ENCODE measurements at regions not wholly inside any gene's neighbourhood (a gene's known extent, or its start where the extent isn't known, plus 50 kb on each side); places are given as distances from the start of the nearest gene placed in this dataset.

DNA sequence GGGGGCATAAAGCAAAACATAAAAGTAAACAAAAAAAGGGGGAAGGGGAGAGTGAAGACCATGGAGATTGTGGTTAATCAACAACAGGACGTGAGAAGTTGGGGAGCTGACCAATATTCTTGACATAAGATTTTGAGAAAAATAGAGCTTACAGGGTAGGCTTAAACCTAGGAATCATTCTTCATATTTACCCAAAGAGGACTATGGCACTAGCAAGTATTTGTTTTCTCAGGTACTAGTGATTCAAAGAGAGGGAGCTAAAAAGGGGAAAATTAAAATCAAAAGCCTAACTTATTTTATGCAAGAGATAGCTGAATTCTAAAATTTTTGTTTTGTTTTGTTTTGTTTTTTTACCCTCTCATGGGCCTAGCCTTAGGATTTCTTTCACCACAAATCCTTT, 427.5 kb downstream of the PIK3R1 start:
- Histone ChIP-seq H2AFZ (ENCODE audit: low read length) (no peak overlapping the region), H3K4me3 (ENCODE audit: low read depth, low read length, poor library complexity, severe bottlenecking) (no peak overlapping the region), H3K27me3 (ENCODE audit: insufficient read depth, low read length) (no peaks in the 10 kb centered on the region), H3K27ac (ENCODE audit: low read depth, low read length, poor library complexity, severe bottlenecking) (no peak overlapping the region), H3K9me3 (ENCODE audit: low read length) (no peaks in the 10 kb centered on the region), H3K9ac (ENCODE audit: low read length) (no peak overlapping the region), H3K79me2 (ENCODE audit: insufficient read depth, low read length) (no peaks in the 10 kb centered on the region), H3K4me2 (ENCODE audit: low read length) (no peak overlapping the region), H3K36me3 (ENCODE audit: insufficient read depth, low read length) (no peaks in the 10 kb centered on the region), H3K9me2 (ENCODE audit: low read depth, low read length) (no peaks in the 10 kb centered on the region), H4K20me1 (ENCODE audit: insufficient read depth, low read length) (no peaks in the 10 kb centered on the region), H3K4me1 (ENCODE audit: insufficient read depth, low read length, severe bottlenecking) (no peaks in the 10 kb centered on the region), H3F3A (ENCODE audit: insufficient read depth, low read length) (no peaks in the 10 kb centered on the region)
- TF ChIP-seq, protein P1, sequence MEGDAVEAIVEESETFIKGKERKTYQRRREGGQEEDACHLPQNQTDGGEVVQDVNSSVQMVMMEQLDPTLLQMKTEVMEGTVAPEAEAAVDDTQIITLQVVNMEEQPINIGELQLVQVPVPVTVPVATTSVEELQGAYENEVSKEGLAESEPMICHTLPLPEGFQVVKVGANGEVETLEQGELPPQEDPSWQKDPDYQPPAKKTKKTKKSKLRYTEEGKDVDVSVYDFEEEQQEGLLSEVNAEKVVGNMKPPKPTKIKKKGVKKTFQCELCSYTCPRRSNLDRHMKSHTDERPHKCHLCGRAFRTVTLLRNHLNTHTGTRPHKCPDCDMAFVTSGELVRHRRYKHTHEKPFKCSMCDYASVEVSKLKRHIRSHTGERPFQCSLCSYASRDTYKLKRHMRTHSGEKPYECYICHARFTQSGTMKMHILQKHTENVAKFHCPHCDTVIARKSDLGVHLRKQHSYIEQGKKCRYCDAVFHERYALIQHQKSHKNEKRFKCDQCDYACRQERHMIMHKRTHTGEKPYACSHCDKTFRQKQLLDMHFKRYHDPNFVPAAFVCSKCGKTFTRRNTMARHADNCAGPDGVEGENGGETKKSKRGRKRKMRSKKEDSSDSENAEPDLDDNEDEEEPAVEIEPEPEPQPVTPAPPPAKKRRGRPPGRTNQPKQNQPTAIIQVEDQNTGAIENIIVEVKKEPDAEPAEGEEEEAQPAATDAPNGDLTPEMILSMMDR (IDR thresholded peaks at IDR 0.05; ENCODE audit: low read length): no peak
- no peak for TF ChIP-seq EZH2 (IDR thresholded peaks at IDR 0.05; ENCODE audit: borderline replicate concordance, low read length)

- Histone ChIP-seq H3K36me3 (ENCODE audit: insufficient read depth, low read length) (no peaks in the 10 kb centered on the region), H3K4me2 (ENCODE audit: low read length) (no peak overlapping the region), H3K79me2 (ENCODE audit: insufficient read depth, low read length) (no peaks in the 10 kb centered on the region), H3K9me3 (ENCODE audit: low read length) (no peaks in the 10 kb centered on the region), H3K4me1 (ENCODE audit: insufficient read depth, low read length, severe bottlenecking) (no peaks in the 10 kb centered on the region), H4K20me1 (ENCODE audit: insufficient read depth, low read length) (no peaks in the 10 kb centered on the region), H3K27ac (ENCODE audit: low read depth, low read length, poor library complexity, severe bottlenecking) (no peak overlapping the region), H3K4me3 (ENCODE audit: low read depth, low read length, poor library complexity, severe bottlenecking) (no peak overlapping the region), H2AFZ (ENCODE audit: low read length) (no peak overlapping the region), H3K9me2 (ENCODE audit: low read depth, low read length) (no peaks in the 10 kb centered on the region), H3F3A (ENCODE audit: insufficient read depth, low read length) (no peaks in the 10 kb centered on the region), H3K27me3 (ENCODE audit: insufficient read depth, low read length) (no peaks in the 10 kb centered on the region), H3K9ac (ENCODE audit: low read length) (no peak overlapping the region)
- no peak for TF ChIP-seq EZH2 (IDR thresholded peaks at IDR 0.05; ENCODE audit: borderline replicate concordance, low read length)
- TF ChIP-seq, protein P1 (IDR thresholded peaks at IDR 0.05; ENCODE audit: low read length): no peak
Observed at GRCh38 chr5:68644971-68645370, 429.4 kb downstream of the PIK3R1 start.

GRCh38 chr5:68646144-68646543, 430.6 kb downstream of the PIK3R1 start:
- TF ChIP-seq EZH2 (IDR thresholded peaks at IDR 0.05; ENCODE audit: borderline replicate concordance, low read length): no peak
- TF ChIP-seq, protein P1 (IDR thresholded peaks at IDR 0.05; ENCODE audit: low read length): no peak
- Histone ChIP-seq H3K27ac (ENCODE audit: low read depth, low read length, poor library complexity, severe bottlenecking) (no peak overlapping the region), H3K4me1 (ENCODE audit: insufficient read depth, low read length, severe bottlenecking) (no peaks in the 10 kb centered on the region), H3K4me2 (ENCODE audit: low read length) (no peak overlapping the region), H3K4me3 (ENCODE audit: low read depth, low read length, poor library complexity, severe bottlenecking) (no peak overlapping the region), H3K9me3 (ENCODE audit: low read length) (no peaks in the 10 kb centered on the region), H3K79me2 (ENCODE audit: insufficient read depth, low read length) (no peaks in the 10 kb centered on the region), H2AFZ (ENCODE audit: low read length) (no peak overlapping the region), H3K9ac (ENCODE audit: low read length) (no peak overlapping the region), H3K9me2 (ENCODE audit: low read depth, low read length) (no peaks in the 10 kb centered on the region), H3F3A (ENCODE audit: insufficient read depth, low read length) (no peaks in the 10 kb centered on the region), H3K27me3 (ENCODE audit: insufficient read depth, low read length) (no peaks in the 10 kb centered on the region), H3K36me3 (ENCODE audit: insufficient read depth, low read length) (no peaks in the 10 kb centered on the region), H4K20me1 (ENCODE audit: insufficient read depth, low read length) (no peaks in the 10 kb centered on the region)
